Lower lobe of right lung (tissue), 2 donors: ENCODE measurements at regions not wholly inside any gene's neighbourhood (a gene's known extent, or its start where the extent isn't known, plus 50 kb on each side); places are given as distances from the start of the nearest gene placed in this dataset.

Experiments used
- ATAC-seq, 2 donors: fragments of 200-7000 bp; cut with Tn5 transposase; one replicate each; pipeline ENCODE4 v1.9.1; 2020 to 2022; ENCODE audit warnings: mild to moderate bottlenecking in 2 of 2, moderate library complexity in 2 of 2
- DNase-seq: peaks from one replicate; pipeline ENCODE4 v3.0.0-alpha.2; 2020
- H3K27ac ChIP-seq: fragments of 200-600 bp; one replicate; pipeline ENCODE4 v1.8.0; 2022
- H3K27me3 ChIP-seq: fragments of 200-600 bp; one replicate; pipeline ENCODE4 v1.8.0; 2022; ENCODE audit warnings: low read depth
- H3K36me3 ChIP-seq: fragments of 200-600 bp; one replicate; pipeline ENCODE4 v1.8.0; 2022; ENCODE audit warnings: mild to moderate bottlenecking
- H3K4me1 ChIP-seq: fragments of 200-600 bp; one replicate; pipeline ENCODE4 v1.8.0; 2022
- H3K4me3 ChIP-seq: fragments of 200-600 bp; one replicate; pipeline ENCODE4 v1.8.0; 2022; ENCODE audit warnings: mild to moderate bottlenecking
- H3K9me3 ChIP-seq: fragments of 200-600 bp; one replicate; pipeline ENCODE4 v1.8.0; 2022
- CTCF ChIP-seq: fragments of 200-600 bp; IDR thresholded peaks from one replicate; pipeline ENCODE4 v1.8.0; 2022; ENCODE audit warnings: antibody characterized with exemption, mild to moderate bottlenecking
- intact Hi-C: fragments of 100-400 bp; cut with DNase I; formaldehyde crosslinking; loops from one replicate; pipeline ENCODE4 v1.11.0; 2022
- donor health status: DM: no; HTN: yes; CAD: no; lungs with severe emphysema.

- no peak for ATAC-seq
- Histone ChIP-seq H3K27ac (no peak overlapping the region), H3K9me3 (no peaks in the 10 kb centered on the region), H3K27me3 (no peaks in the 10 kb centered on the region), H3K36me3 (no peaks in the 10 kb centered on the region), H3K4me1 (peaks cover 17% of the 10 kb centered on the region), H3K4me3 (no peak overlapping the region)
- TF ChIP-seq CTCF = no peak
- no peak for DNase-seq
- intact Hi-C loops = no loop called here
Measured at GRCh38 chr3:56979791-56980190, 80.7 kb upstream of the SPATA12 start.

- Histone ChIP-seq H3K36me3 (no peaks in the 10 kb centered on the region), H3K27ac (no peak overlapping the region), H3K27me3 (no peaks in the 10 kb centered on the region), H3K4me3 (no peak overlapping the region), H3K9me3 (no peaks in the 10 kb centered on the region), H3K4me1 (peaks cover 17% of the 10 kb centered on the region)
- no peak for ATAC-seq
- intact Hi-C loops = no loop called here
- DNase-seq = no peak
- TF ChIP-seq CTCF = no peak
Measured at GRCh38 chr3:56977561-56977889, 82.9 kb upstream of the SPATA12 start.

GRCh38 chr3:56976651-56977560 is 83.6 kb upstream of the SPATA12 start:
- no peaks in the 10 kb centered on the region for H3K27me3 ChIP-seq
- no peaks in the 10 kb centered on the region for H3K9me3 ChIP-seq
- H3K4me1 ChIP-seq = peaks cover 16% of the 10 kb centered on the region
- intact Hi-C loops = no loop called here
- no peak for TF ChIP-seq CTCF
- no peaks in the 10 kb centered on the region for H3K36me3 ChIP-seq
- H3K27ac ChIP-seq = no peak overlapping the region
- no peak overlapping the region for H3K4me3 ChIP-seq
- DNase-seq (no peak), ATAC-seq (no peak)

- ATAC-seq (no peak), DNase-seq (no peak)
- no peak for TF ChIP-seq CTCF
- intact Hi-C loops = no loop called here
- no peaks in the 10 kb centered on the region for H3K27me3 ChIP-seq
- peaks cover 3% of the 10 kb centered on the region for H3K4me1 ChIP-seq
- H3K9me3 ChIP-seq = no peaks in the 10 kb centered on the region
- H3K27ac ChIP-seq = no peak overlapping the region
- no peak overlapping the region for H3K4me3 ChIP-seq
- no peaks in the 10 kb centered on the region for H3K36me3 ChIP-seq
Measured at GRCh38 chr3:56975567-56975966, 84.9 kb upstream of the SPATA12 start.

- H3K4me1 ChIP-seq = no peaks in the 10 kb centered on the region
- intact Hi-C loops = no loop called here
- H3K27ac ChIP-seq = no peak overlapping the region
- no peaks in the 10 kb centered on the region for H3K27me3 ChIP-seq
- DNase-seq = no peak
- no peak for TF ChIP-seq CTCF
- H3K4me3 ChIP-seq = no peak overlapping the region
- no peaks in the 10 kb centered on the region for H3K36me3 ChIP-seq
- no peaks in the 10 kb centered on the region for H3K9me3 ChIP-seq
- no peak for ATAC-seq
Measured at GRCh38 chr3:56974247-56974930, 86.1 kb upstream of the SPATA12 start.
